ENCODE measurements at regions not wholly inside any gene's neighbourhood (a gene's known extent, or its start where the extent isn't known, plus 50 kb on each side); places are given as distances from the start of the nearest gene placed in this dataset.

- DNase-seq (ENCODE audit: low read depth in 1 of 2, low spot score in 1 of 2): no peak
- H3K27me3 ChIP-seq (ENCODE audit: insufficient read depth, poor library complexity, severe bottlenecking): no peaks in the 10 kb centered on the region
- H3K4me3 ChIP-seq (replicated peaks; ENCODE audit: insufficient read depth, low read length): no peak overlapping the region
- H3K27ac ChIP-seq (replicated peaks): no peak overlapping the region
- no peak for TF ChIP-seq GABPA (IDR thresholded peaks at IDR 0.05; ENCODE audit: low read depth)
- TF ChIP-seq POLR2AphosphoS5 (IDR thresholded peaks at IDR 0.05; ENCODE audit: low read depth): no peak
- TF ChIP-seq, protein P1, sequence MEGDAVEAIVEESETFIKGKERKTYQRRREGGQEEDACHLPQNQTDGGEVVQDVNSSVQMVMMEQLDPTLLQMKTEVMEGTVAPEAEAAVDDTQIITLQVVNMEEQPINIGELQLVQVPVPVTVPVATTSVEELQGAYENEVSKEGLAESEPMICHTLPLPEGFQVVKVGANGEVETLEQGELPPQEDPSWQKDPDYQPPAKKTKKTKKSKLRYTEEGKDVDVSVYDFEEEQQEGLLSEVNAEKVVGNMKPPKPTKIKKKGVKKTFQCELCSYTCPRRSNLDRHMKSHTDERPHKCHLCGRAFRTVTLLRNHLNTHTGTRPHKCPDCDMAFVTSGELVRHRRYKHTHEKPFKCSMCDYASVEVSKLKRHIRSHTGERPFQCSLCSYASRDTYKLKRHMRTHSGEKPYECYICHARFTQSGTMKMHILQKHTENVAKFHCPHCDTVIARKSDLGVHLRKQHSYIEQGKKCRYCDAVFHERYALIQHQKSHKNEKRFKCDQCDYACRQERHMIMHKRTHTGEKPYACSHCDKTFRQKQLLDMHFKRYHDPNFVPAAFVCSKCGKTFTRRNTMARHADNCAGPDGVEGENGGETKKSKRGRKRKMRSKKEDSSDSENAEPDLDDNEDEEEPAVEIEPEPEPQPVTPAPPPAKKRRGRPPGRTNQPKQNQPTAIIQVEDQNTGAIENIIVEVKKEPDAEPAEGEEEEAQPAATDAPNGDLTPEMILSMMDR (IDR thresholded peaks at IDR 0.05; ENCODE audit: insufficient read depth, low read length): no peak
- TF ChIP-seq SPI1 (IDR thresholded peaks at IDR 0.05; ENCODE audit: borderline replicate concordance, low read depth): no peak
- no peak for TF ChIP-seq REST (IDR thresholded peaks at IDR 0.05; ENCODE audit: insufficient replicate concordance, low read depth)
These were observed 76.4 kb upstream of the DLX6 start for GRCh38 chr7:96928965-96929364.

GRCh38 chr7:96931891-96932290 lies 73.5 kb upstream of the DLX6 start:
- Histone ChIP-seq H3K27ac (replicated peaks) (no peak overlapping the region), H3K4me3 (replicated peaks; ENCODE audit: insufficient read depth, low read length) (no peak overlapping the region), H3K27me3 (ENCODE audit: insufficient read depth, poor library complexity, severe bottlenecking) (no peaks in the 10 kb centered on the region)
- DNase-seq (ENCODE audit: low read depth in 1 of 2, low spot score in 1 of 2): no peak
- no peak for TF ChIP-seq SPI1 (IDR thresholded peaks at IDR 0.05; ENCODE audit: borderline replicate concordance, low read depth)
- no peak for TF ChIP-seq GABPA (IDR thresholded peaks at IDR 0.05; ENCODE audit: low read depth)
- TF ChIP-seq REST (IDR thresholded peaks at IDR 0.05; ENCODE audit: insufficient replicate concordance, low read depth): no peak
- no peak for TF ChIP-seq POLR2AphosphoS5 (IDR thresholded peaks at IDR 0.05; ENCODE audit: low read depth)
- TF ChIP-seq, protein P1 (IDR thresholded peaks at IDR 0.05; ENCODE audit: insufficient read depth, low read length): no peak

DNA sequence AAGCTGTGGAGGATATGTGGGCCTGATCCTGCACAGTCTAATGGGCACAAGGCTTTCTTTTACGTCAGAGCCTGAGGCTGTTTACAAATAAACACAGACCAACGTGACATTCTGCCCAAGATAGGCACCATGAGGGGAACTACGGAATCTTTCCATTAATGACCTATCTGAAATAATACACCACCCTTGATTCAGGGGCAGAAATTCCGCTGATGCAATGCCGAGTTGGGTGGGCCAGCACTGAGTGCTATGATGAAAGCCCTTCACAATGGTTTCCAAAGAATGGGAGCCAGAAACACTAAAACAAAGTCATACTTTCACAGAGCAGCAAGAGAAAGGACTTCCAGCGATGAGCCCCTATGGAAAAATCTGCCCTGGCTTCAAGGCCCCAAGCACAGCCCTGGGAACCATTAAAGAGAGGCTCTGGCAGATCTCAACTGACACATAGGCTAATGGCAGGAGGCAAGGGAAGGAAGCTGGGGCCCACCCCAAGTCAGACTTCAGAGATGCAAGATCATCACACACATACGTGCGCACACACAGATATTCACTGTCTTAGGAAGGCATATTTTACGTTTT lies 72.2 kb upstream of the DLX6 start:
- H3K4me3 ChIP-seq (replicated peaks; ENCODE audit: insufficient read depth, low read length): no peak overlapping the region
- TF ChIP-seq GABPA (IDR thresholded peaks at IDR 0.05; ENCODE audit: low read depth): no peak
- no peak for TF ChIP-seq POLR2AphosphoS5 (IDR thresholded peaks at IDR 0.05; ENCODE audit: low read depth)

GRCh38 chr7:96936621-96937020 lies 68.7 kb upstream of the DLX6 start:
- Histone ChIP-seq H3K4me3 (replicated peaks; ENCODE audit: insufficient read depth, low read length) (no peak overlapping the region), H3K27me3 (ENCODE audit: insufficient read depth, poor library complexity, severe bottlenecking) (no peaks in the 10 kb centered on the region), H3K27ac (replicated peaks) (no peak overlapping the region)
- no peak for TF ChIP-seq GABPA (IDR thresholded peaks at IDR 0.05; ENCODE audit: low read depth)
- TF ChIP-seq, protein P1 (IDR thresholded peaks at IDR 0.05; ENCODE audit: insufficient read depth, low read length): no peak
- TF ChIP-seq POLR2AphosphoS5 (IDR thresholded peaks at IDR 0.05; ENCODE audit: low read depth): no peak
- TF ChIP-seq SPI1 (IDR thresholded peaks at IDR 0.05; ENCODE audit: borderline replicate concordance, low read depth): no peak
- TF ChIP-seq REST (IDR thresholded peaks at IDR 0.05; ENCODE audit: insufficient replicate concordance, low read depth): no peak
- no peak for DNase-seq (ENCODE audit: low read depth in 1 of 2, low spot score in 1 of 2)

More for the DNA sequence above, 72.2 kb upstream of the DLX6 start:
- DNase-seq (ENCODE audit: low read depth in 1 of 2, low spot score in 1 of 2): no peak
- Histone ChIP-seq H3K27ac (replicated peaks) (no peak overlapping the region), H3K27me3 (ENCODE audit: insufficient read depth, poor library complexity, severe bottlenecking) (no peaks in the 10 kb centered on the region)

All from HL-60 (cell line).